ENCODE measurements at regions not wholly inside any gene's neighbourhood (a gene's known extent, or its start where the extent isn't known, plus 50 kb on each side); places are given as distances from the start of the nearest gene placed in this dataset.

DNA sequence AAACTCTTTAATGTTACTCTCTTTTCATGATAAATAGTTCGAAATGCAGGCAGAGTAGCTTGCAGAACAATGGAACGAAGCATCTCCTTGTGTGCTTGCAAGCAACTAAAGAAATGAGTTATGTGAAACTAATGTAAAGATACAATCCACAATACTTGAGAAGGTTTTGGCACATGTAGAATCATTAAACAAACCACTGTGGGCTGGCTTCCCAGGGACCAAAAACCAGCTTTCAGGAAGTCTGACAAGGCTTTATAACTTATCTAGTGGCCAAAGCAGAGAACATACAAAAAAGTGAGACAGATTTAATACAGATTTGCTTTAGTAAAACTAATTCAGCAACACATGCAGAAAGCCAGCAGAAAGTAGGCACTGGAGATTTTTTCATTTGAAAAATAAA, 1673.8 kb upstream of the AGA start:
- Histone ChIP-seq H3K23ac (ENCODE audit: low read length in 2 of 2) (no peak overlapping the region), H3K36me3 (ENCODE audit: control insufficient read depth in 1 of 2, insufficient read depth in 2 of 2, low read depth in 1 of 2, low read length in 2 of 2) (no peaks in the 10 kb centered on the region), H3K27me3 (ENCODE audit: control insufficient read depth in 1 of 2, insufficient read depth in 1 of 2, low read length in 2 of 2) (no peaks in the 10 kb centered on the region), H2AFZ (ENCODE audit: low read depth, low read length) (no peak overlapping the region), H3K4ac (ENCODE audit: low read depth in 1 of 2, low read length in 2 of 2) (no peak overlapping the region), H2BK120ac (ENCODE audit: low read depth, low read length) (no peak overlapping the region), H2BK12ac (ENCODE audit: low read length in 2 of 2) (no peak overlapping the region), H2AK5ac (ENCODE audit: low read length, severe bottlenecking) (no peak overlapping the region), H3K18ac (ENCODE audit: low read depth in 1 of 2, low read length in 2 of 2) (no peak overlapping the region), H3K9ac (ENCODE audit: low read length) (no peak overlapping the region), H4K91ac (ENCODE audit: low read length) (no peak overlapping the region), H3K14ac (ENCODE audit: low read length in 2 of 2) (no peak overlapping the region), H4K8ac (ENCODE audit: low read length) (no peak overlapping the region), H3K9me3 (ENCODE audit: control insufficient read depth, low read length) (peaks cover 28% of the 10 kb centered on the region), H3K4me2 (ENCODE audit: low read length, poor library complexity, severe bottlenecking) (no peak overlapping the region), H2BK5ac (ENCODE audit: low read depth, low read length, poor library complexity, severe bottlenecking) (no peak overlapping the region), H3K4me1 (ENCODE audit: control insufficient read depth, insufficient read depth, low read depth, low read length) (peaks cover 3% of the 10 kb centered on the region), H3K4me3 (ENCODE audit: insufficient read depth in 1 of 2, low read depth in 1 of 2, low read length in 2 of 2) (no peak overlapping the region), H2BK15ac (ENCODE audit: low read depth, poor library complexity, severe bottlenecking) (no peak overlapping the region), H3K27ac (ENCODE audit: low read length, poor library complexity, severe bottlenecking) (no peak overlapping the region), H3K79me1 (replicated peaks; ENCODE audit: low read length, poor library complexity, severe bottlenecking) (no peaks in the 10 kb centered on the region)
- 83% methylated on average over 2 of the region's 2 CpGs for WGBS
- DNase-seq = no peak

- H3K27me3 ChIP-seq (ENCODE audit: control insufficient read depth in 1 of 2, insufficient read depth in 1 of 2, low read length in 2 of 2) = no peaks in the 10 kb centered on the region
- no peak overlapping the region for H3K23ac ChIP-seq (ENCODE audit: low read length in 2 of 2)
- H3K4me1 ChIP-seq (ENCODE audit: control insufficient read depth, insufficient read depth, low read depth, low read length) = peaks cover 3% of the 10 kb centered on the region
- H2BK120ac ChIP-seq (ENCODE audit: low read depth, low read length) = no peak overlapping the region
- H2AFZ ChIP-seq (ENCODE audit: low read depth, low read length) = no peak overlapping the region
- H2BK5ac ChIP-seq (ENCODE audit: low read depth, low read length, poor library complexity, severe bottlenecking) = no peak overlapping the region
- H3K9me3 ChIP-seq (ENCODE audit: control insufficient read depth, low read length) = peaks cover 28% of the 10 kb centered on the region
- H3K14ac ChIP-seq (ENCODE audit: low read length in 2 of 2) = no peak overlapping the region
- H3K9ac ChIP-seq (ENCODE audit: low read length) = no peak overlapping the region
- H2BK12ac ChIP-seq (ENCODE audit: low read length in 2 of 2) = no peak overlapping the region
- no peaks in the 10 kb centered on the region for H3K79me1 ChIP-seq (replicated peaks; ENCODE audit: low read length, poor library complexity, severe bottlenecking)
- no peak overlapping the region for H3K4ac ChIP-seq (ENCODE audit: low read depth in 1 of 2, low read length in 2 of 2)
- no peak overlapping the region for H2AK5ac ChIP-seq (ENCODE audit: low read length, severe bottlenecking)
- H3K4me3 ChIP-seq (ENCODE audit: insufficient read depth in 1 of 2, low read depth in 1 of 2, low read length in 2 of 2) = no peak overlapping the region
- H4K8ac ChIP-seq (ENCODE audit: low read length) = no peak overlapping the region
- no peaks in the 10 kb centered on the region for H3K36me3 ChIP-seq (ENCODE audit: control insufficient read depth in 1 of 2, insufficient read depth in 2 of 2, low read depth in 1 of 2, low read length in 2 of 2)
- no peak overlapping the region for H4K91ac ChIP-seq (ENCODE audit: low read length)
- no peak overlapping the region for H2BK15ac ChIP-seq (ENCODE audit: low read depth, poor library complexity, severe bottlenecking)
- H3K18ac ChIP-seq (ENCODE audit: low read depth in 1 of 2, low read length in 2 of 2) = no peak overlapping the region
- DNase-seq = no peak
- WGBS = 92% methylated on average over 2 of the region's 2 CpGs
- H3K27ac ChIP-seq (ENCODE audit: low read length, poor library complexity, severe bottlenecking) = no peak overlapping the region
- H3K4me2 ChIP-seq (ENCODE audit: low read length, poor library complexity, severe bottlenecking) = no peak overlapping the region
These were observed 1674.3 kb upstream of the AGA start for GRCh38 chr4:179116581-179116980.

DNA sequence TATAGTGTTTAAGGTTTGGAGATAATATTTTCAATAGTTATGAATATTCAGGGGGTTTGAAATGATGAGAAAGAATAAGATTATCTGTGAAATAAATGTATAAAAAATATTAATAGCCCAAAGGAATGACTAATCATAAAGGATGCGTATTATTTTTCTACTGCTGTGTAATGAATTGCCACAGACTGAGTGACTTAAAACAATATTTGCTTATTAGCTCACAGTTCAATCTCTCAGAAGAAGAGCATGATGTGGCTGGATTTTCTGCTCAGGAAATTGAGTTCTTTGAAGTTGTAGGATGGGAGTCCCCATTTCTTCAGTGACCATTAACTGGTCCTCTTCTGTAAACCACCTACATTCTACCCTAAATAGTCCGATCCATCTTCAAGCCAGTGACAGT, 1680.8 kb upstream of the AGA start:
- Histone ChIP-seq H2BK12ac (ENCODE audit: low read length in 2 of 2) (no peak overlapping the region), H3K79me1 (replicated peaks; ENCODE audit: low read length, poor library complexity, severe bottlenecking) (no peaks in the 10 kb centered on the region), H3K4ac (ENCODE audit: low read depth in 1 of 2, low read length in 2 of 2) (no peak overlapping the region), H2AK5ac (ENCODE audit: low read length, severe bottlenecking) (no peak overlapping the region), H2BK120ac (ENCODE audit: low read depth, low read length) (no peak overlapping the region), H3K4me3 (ENCODE audit: insufficient read depth in 1 of 2, low read depth in 1 of 2, low read length in 2 of 2) (no peak overlapping the region), H3K23ac (ENCODE audit: low read length in 2 of 2) (no peak overlapping the region), H3K27ac (ENCODE audit: low read length, poor library complexity, severe bottlenecking) (no peak overlapping the region), H3K14ac (ENCODE audit: low read length in 2 of 2) (no peak overlapping the region), H3K4me1 (ENCODE audit: control insufficient read depth, insufficient read depth, low read depth, low read length) (no peaks in the 10 kb centered on the region), H2BK5ac (ENCODE audit: low read depth, low read length, poor library complexity, severe bottlenecking) (no peak overlapping the region), H3K27me3 (ENCODE audit: control insufficient read depth in 1 of 2, insufficient read depth in 1 of 2, low read length in 2 of 2) (no peaks in the 10 kb centered on the region), H4K91ac (ENCODE audit: low read length) (no peak overlapping the region), H3K36me3 (ENCODE audit: control insufficient read depth in 1 of 2, insufficient read depth in 2 of 2, low read depth in 1 of 2, low read length in 2 of 2) (no peaks in the 10 kb centered on the region), H4K8ac (ENCODE audit: low read length) (no peak overlapping the region), H3K18ac (ENCODE audit: low read depth in 1 of 2, low read length in 2 of 2) (no peak overlapping the region), H2AFZ (ENCODE audit: low read depth, low read length) (no peak overlapping the region), H3K9ac (ENCODE audit: low read length) (no peak overlapping the region), H3K9me3 (ENCODE audit: control insufficient read depth, low read length) (peaks cover 22% of the 10 kb centered on the region), H2BK15ac (ENCODE audit: low read depth, poor library complexity, severe bottlenecking) (no peak overlapping the region), H3K4me2 (ENCODE audit: low read length, poor library complexity, severe bottlenecking) (no peak overlapping the region)
- no peak for DNase-seq
- WGBS = 100% methylated on average over 1 of the region's 2 CpGs

DNA sequence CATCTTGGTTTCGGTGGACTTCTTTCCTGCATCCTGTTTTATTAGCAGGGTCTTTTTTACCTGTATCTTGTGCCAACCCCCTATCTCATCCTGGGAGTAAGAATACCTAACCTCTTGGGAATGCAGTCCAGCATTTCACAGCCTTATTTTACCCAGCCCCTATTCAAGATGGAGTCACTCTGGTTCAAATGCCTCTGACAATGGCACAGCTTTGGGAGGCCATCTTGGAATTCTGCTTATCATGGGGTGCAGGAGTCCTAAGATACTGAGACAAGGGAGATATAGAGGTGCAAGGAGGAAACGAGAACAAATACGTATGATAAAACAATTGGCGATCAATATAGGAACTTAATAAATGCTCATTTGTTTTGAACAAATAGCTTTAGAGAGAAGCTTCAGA, 1682.2 kb upstream of the AGA start:
- Histone ChIP-seq H3K36me3 (ENCODE audit: control insufficient read depth in 1 of 2, insufficient read depth in 2 of 2, low read depth in 1 of 2, low read length in 2 of 2) (no peaks in the 10 kb centered on the region), H3K9ac (ENCODE audit: low read length) (no peak overlapping the region), H3K18ac (ENCODE audit: low read depth in 1 of 2, low read length in 2 of 2) (no peak overlapping the region), H2BK120ac (ENCODE audit: low read depth, low read length) (no peak overlapping the region), H4K91ac (ENCODE audit: low read length) (no peak overlapping the region), H3K4ac (ENCODE audit: low read depth in 1 of 2, low read length in 2 of 2) (no peak overlapping the region), H4K8ac (ENCODE audit: low read length) (no peak overlapping the region), H2AFZ (ENCODE audit: low read depth, low read length) (no peak overlapping the region), H3K4me2 (ENCODE audit: low read length, poor library complexity, severe bottlenecking) (no peak overlapping the region), H3K27me3 (ENCODE audit: control insufficient read depth in 1 of 2, insufficient read depth in 1 of 2, low read length in 2 of 2) (no peaks in the 10 kb centered on the region), H3K4me3 (ENCODE audit: insufficient read depth in 1 of 2, low read depth in 1 of 2, low read length in 2 of 2) (no peak overlapping the region), H3K4me1 (ENCODE audit: control insufficient read depth, insufficient read depth, low read depth, low read length) (no peaks in the 10 kb centered on the region), H2BK5ac (ENCODE audit: low read depth, low read length, poor library complexity, severe bottlenecking) (no peak overlapping the region), H3K9me3 (ENCODE audit: control insufficient read depth, low read length) (peaks cover 22% of the 10 kb centered on the region), H2BK12ac (ENCODE audit: low read length in 2 of 2) (no peak overlapping the region), H3K79me1 (replicated peaks; ENCODE audit: low read length, poor library complexity, severe bottlenecking) (no peaks in the 10 kb centered on the region), H3K23ac (ENCODE audit: low read length in 2 of 2) (no peak overlapping the region), H2BK15ac (ENCODE audit: low read depth, poor library complexity, severe bottlenecking) (no peak overlapping the region), H3K27ac (ENCODE audit: low read length, poor library complexity, severe bottlenecking) (no peak overlapping the region), H3K14ac (ENCODE audit: low read length in 2 of 2) (no peak overlapping the region), H2AK5ac (ENCODE audit: low read length, severe bottlenecking) (no peak overlapping the region)
- DNase-seq = no peak
- WGBS = 98% methylated on average over 4 of the region's 4 CpGs

Measured in mesenchymal stem cell (in vitro differentiated cells and primary cell).